Left hindlimb (tissue), 1 donor: ENCODE measurements at regions not wholly inside any gene's neighbourhood (a gene's known extent, or its start where the extent isn't known, plus 50 kb on each side); places are given as distances from the start of the nearest gene placed in this dataset.

Experiments used
- DNase-seq: peaks from one replicate; pipeline ENCODE4 v3.0.0-alpha.2; 2018

DNA sequence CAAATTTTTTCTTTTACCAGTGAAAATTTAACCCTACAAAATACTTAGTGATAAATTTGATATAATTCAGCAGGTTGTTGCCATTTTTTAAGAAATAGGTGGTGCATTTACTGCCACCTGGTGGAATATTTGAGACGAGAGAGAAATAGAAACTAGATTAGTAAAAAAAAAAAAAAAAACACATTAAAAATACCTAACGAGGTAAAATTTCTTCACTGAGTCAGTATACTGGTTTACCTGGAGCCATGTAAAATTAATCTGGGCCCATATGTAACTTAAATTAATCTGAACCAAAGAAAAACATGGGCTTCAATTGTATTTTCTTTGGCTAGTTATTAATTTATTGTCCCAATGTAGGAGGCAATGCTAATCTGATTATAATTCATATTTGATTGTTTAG, 520.8 kb downstream of the EPM2A start:
- no peak for DNase-seq

DNA sequence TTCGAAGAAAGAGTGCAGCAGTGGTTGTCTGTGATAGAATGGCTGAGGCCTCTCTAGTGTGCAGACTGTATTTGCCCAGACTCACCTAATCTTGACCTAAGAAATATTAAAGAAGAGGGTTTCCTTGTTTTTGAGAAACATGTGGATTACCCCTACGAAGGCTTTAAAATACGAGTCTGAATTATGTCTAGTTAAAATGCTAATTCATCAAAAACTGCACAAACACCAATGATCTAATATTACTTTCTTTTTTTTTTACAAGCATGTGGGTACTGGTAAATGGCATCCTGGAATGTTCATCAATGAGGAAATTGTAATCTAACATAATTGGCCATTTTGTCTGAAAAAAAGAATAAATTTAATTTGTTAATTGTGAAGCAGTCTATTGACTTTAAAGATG, 510.9 kb downstream of the EPM2A start:
- DNase-seq, result no peak

DNA sequence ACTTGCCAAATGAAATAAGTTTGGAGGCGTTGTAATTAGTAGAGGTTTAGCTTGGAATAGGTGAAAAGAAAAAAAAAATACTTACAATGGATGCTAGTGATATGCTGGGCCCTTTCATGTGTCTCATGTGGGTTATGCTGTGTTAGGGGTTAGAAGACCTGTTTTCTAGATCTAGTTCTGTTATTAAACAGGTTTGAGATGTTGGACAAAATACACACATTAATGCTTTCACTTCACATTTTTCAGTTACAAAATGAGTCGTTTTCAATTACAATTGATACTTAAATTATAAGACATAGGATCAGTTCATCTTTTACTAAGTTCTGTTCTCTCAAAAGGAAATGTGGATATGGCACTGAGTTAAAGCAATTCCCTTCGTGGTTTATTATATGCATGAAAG, 509.8 kb downstream of the EPM2A start:
- no peak for DNase-seq

DNA sequence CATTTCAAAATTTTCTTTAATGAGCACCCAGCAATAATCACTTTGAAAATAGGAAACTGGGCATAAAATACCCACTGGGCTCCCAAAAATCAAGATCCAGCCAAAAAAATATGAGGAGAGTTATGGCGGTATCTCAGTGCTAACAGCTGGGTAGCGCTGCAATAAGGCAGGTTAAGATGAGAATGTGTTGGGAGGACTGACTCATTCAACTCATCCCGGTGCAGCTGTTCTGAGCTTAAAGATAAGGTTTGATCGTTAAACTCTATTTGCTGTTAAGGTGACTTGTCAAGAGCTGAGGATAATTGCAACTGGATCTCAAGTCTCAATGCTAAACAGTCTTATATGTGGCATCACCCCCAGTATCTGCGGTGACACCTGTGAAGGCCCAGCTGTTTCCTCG, 507.7 kb downstream of the EPM2A start:
- DNase-seq, result no peak

DNA sequence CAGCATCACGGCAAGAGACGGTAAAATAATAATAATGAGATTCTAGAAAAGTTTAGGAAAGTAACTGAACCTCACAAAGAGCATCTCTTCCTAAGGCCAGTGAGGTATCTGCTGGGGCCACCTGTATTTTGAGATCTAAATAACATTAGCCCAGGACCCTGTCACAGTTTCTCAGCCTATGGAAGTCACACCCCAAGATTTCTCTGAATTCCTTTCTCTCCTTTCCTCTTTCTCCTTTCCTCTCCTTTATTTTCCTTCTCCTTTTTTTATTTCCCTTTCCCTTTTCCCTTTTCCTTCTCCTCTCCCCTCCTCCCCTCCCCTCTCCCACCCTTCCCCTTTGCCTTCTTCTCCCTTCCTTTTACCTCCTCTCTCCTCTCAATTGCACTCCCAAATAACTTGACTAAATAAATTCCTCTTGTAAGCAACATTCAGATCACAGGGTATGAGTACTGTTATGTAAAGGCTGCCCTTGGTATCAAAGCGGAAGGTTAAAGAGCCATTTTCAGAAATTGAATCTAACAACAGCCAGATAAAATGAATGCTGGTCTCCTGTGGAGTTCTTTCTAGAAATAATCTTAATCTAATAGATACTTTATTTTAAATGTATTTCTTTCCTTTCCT, 506.2 kb downstream of the EPM2A start:
- DNase-seq, result no peak

DNA sequence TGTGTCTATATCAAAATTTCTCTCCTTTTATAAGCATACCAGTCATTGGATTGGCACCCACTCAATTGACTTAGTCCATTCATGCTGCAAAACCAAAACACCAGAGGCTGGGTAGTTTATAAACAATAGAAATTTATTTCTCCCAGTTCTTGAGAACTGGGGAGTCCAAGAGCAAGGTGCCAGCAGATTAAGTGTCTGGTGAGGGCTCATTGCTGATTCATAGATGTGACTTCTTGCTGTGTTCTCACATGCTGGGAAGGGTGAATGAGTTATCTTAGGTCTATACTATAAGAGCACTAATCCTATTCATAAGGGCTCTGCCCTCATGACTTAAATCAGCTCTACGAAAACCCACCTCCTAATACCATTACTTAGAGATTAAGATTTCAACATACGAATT, 501.4 kb downstream of the EPM2A start:
- no peak for DNase-seq

DNA sequence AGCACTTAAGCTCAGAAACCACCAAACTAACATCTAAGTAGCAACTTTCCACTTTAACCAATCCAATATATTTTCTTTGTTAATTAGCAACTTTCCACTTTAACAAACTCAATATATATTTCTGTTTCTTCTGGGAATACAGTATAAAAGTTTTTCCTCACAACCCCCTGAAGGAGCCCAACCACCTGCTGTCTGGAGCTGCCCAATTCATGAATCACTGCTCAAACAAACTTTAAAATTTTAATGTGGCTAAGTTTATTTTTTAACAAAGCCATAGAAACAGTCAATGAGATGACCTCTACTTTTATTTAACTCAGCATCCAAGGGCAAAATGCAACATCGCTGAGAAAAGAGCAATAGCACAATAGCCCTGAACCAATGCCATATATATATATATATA, 500.1 kb downstream of the EPM2A start:
- no peak for DNase-seq

DNA sequence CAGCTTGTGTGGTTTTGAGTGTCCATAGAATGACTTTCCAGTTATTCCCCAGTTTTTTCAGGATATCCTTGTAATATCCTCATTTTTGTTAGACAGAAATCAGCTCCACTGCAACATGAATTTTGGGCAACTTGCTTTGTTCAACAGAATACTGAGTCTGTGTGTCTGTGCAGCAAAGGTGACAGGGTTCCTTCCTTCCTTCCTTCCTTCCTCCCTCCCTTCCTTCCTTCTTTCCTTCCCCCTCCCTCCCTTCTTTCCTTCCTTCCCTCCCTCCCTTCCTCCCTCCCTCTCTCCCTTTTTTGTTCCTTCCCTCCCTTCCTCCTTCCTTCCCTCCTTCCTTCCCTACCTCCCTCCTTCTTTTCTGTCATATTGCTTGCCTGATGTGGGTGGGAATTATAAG, 496.5 kb downstream of the EPM2A start:
- no peak for DNase-seq

DNA sequence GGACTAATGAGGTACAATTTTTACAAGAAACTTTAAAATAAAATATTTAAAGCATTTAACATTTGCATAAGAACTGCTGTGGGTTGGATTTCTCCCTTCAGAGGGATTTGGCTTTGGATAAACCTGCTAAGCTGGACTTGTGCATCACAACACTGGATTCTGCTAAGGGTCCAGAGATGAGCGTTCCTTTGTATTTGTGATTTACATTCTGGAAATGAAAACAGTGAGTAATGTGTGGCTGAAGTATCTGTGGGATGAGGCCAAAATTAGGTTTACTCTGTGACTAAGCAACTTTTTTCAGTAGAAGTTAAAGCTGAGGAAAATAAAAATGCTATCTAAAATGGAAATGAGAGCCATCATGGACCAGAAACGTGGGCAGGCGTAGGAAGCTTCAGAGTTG, 494.3 kb downstream of the EPM2A start:
- DNase-seq, result no peak

DNA sequence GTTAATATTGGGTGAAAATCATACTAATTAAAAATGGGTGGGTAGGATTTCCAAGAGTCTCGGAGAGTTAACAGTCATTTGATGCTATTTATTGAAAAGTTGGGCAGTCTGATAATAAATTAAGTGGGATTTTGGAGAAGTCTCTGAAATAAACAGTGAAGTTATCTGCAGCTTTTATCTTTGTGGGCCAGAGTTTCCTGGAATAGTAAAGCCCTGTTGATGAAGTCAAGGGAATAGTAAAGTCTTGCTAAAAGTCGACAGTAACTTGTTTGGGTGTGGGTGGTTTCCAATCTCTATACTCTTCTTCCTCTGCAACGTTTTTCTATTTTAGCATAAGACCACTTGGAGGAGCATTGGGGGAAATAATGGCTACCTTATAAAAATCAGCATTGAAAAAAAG, 493.6 kb downstream of the EPM2A start:
- no peak for DNase-seq

DNA sequence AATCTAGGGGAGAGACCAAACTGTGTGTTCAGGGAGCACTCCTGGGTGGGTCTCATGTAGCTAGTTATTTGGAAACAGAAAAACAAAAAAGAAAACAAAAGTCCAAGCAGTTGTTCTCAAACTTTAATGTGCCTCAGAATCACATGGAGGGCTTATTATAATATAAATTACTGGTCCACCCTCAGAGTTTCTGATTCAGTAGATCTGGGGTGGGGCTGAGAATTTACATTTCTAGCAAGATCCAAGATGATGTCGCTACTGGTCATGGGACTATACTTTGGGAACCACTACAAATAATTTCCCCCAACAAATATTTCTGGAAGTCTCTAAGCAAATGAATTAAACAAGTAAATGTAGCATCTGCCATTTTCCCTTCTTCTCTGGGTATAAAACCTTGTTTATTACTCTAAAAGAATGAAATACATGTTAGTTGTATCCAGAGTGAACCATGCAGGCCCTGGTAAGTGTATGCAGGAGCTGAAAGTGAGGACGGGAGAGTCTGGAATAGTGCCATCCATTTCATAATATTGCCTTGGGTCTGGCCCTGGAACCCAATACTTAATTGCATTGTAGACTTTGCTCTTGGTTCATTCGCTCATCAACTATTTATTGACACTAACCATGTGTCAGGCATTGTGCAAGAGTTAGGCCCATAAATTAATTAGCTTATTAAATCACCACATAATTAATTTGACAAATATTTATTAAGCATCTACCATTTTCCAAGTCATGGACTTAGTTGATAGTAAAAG, 490.8 kb downstream of the EPM2A start:
- DNase-seq, result no peak

DNA sequence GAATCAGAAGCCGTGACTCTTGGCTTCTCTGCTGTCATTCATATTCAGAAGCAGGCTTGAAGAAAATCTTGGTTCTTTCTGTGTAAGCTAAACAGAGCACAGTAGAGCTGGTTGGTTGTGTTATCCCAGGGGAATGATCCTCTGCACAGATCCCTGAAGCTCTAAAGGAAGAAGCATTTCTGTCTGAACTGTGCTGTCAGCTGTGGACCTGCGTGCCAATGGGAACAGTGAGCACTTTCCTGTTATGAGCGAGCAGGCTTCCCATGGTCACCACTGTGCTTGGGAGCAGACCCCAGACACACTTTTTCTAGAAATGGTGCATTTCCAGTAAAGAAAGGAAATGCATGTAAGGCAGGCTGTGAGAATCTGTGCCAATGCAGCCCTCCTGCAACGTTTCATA, 490.2 kb downstream of the EPM2A start:
- no peak for DNase-seq

DNA sequence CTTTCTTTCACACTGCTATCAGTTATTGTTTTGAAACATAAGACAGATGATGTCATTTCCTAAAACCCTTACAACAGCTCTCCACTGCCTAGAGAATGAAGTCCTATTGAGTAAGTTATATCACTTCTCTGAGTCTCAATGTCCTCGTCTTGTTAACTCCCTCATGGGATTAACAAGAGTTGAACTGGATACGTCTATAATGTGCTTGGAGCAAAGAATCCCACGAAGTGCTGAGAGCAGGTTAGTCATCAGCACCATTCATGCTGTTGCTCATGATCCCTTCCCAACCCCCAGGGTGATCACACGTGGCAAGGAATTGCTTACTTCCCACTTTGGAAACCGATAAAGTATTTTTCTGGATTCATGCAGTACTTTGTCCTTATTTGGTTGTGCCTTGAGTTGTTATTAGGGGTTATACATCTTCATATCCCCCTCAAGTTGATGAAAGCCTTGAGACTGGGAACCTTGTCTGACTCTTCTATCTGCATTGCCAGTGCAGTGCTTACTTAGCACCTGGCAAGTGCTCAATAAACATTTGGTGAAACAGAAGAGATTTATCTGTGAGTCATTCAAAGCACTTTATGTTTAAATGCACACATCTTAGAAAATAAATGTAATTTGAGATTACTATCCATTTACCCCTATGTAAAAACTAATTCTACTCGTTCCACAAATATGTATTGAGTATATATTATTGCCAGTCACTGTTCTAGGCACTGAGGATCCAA, 487.5 kb downstream of the EPM2A start:
- DNase-seq, result no peak

DNA sequence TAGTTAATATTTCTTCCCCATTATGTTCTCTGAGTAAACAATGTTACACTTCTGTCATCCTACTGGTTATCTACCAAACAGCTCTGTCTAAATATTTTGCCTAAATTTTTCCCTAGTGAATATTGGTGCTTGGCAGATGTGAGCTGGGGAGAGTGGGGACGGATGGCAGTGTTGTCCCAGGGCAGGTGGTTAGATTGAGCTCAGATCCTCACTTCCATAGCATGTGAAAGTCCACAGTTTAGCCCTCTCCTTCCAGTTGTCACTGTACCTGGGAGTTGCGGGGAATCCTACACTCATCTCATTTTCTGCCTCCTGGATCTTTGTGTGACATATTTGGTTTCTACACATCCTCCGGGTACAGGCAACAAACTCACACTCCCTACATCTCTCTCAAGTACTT, 484.9 kb downstream of the EPM2A start:
- no peak for DNase-seq

DNA sequence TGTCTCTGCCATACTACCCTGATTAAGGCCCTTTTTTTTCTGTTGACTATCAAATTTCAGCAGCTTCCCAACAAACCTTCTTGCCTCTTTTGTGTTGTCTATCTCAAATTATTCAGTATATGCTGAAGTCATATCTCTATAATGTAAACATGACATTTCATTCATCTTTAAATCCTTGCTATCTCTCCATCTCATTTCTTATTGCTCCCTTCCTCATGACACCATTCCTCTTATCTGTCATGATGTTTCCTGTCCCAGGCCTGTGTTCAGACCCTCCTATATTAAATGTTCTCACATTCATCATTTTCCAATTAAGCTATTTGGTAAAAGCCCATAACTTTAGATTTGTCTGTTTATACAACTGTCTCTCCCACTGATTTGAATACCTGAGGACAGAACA, 482.6 kb downstream of the EPM2A start:
- no peak for DNase-seq

DNA sequence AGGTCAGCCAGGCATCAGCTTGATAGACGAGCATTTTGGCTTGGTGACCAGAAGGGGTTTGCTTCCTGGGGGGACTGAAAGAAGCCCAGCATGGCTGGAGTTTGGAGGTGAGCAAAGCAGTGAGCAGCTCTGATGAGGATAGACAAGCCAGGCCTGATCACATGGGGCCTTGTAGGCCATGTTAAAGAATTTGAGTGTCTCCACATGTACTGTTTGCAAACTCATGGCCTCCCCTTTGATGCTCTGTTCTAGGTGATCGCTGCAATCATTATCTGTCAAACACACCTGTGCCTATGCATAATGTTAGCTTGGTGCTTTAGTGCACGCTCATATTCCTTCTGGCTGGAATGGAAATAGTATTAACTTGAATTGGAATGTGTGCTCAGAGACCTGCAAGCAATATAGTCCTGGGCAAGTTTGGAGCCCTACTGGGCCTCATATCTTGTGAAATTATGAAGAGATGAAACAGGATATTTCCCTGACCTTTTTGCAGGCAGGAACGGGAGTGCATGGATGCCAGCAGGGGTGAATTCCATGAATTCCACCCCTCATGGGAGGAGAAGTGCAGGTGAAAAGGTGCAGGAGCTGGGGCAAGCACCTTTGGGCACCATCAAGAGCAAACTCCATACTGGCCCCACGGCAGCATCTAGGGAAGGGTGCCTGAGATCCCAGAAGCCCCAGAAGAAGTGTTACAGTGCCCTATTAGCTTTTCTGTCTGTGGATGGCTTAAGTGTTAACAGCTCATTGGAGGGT, 480.5 kb downstream of the EPM2A start:
- no peak for DNase-seq

DNA sequence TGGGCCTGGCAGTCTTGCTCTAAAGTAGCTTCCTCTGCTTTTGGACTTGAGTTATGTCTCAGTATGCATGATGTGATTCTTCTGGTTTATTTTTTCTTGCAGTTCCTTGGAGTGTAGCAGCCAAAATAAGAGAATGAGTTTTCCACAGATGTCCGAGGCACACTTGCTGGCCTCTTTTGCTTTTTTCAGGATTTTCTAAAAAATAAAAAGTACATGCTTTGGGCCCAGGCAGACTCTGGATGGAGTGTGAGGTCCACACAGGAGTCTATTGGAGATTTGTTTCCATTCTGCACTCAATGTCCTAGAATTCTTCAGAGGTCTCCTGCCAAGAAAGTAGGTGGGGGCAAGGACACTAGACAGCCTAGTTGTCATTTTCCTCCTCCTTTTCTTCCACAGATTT, 477.6 kb downstream of the EPM2A start:
- DNase-seq, result no peak

DNA sequence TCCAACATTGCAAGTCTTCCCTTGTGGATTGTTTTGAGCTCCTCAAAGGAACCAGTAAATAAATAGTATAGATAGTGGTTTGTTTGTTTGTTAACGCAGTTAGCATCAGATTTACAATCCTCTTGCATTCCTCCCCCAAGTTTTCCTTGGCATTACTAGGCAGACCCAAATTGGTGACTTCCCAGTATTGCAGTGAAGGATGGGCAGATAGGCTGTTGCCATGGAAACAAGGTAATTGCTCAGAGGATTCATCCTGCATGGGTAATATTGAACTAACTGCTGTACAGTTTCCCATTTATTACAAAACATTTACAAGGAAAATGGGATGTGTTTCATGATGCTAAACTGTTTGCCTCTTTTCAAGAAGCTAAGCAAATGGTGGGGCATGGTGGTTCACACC, 477.2 kb downstream of the EPM2A start:
- no peak for DNase-seq

DNA sequence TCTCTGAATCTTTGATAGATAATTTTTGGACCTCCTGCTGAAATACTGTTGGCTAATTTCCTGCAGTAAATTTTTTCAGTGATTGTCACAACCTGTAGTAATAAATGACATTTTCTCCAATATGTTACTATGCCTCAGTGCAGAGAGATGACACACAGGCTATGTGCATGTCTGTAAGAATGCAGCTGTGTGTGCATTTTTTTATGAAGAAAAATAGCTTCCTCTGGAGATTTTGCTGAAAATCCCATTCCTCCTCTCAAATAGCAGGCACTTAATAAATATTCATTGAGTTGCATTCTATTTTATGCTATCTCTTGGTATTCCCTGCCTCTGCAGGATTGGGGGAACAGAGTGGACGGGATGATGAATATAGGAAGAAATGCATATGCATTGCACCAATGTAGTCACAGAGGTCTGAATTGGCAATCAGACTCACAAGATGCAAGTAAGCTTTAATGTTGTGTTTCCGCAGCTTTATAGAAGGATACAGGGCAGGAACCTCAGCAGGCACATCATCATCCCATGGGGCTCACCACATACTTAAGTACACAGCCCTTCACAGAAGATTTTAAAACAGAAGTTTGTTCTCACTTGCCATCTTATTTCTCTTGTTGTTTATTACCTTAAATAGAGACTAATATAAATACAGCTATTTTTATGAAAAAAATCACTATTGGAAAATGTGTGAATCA, 474.7 kb downstream of the EPM2A start:
- no peak for DNase-seq

DNA sequence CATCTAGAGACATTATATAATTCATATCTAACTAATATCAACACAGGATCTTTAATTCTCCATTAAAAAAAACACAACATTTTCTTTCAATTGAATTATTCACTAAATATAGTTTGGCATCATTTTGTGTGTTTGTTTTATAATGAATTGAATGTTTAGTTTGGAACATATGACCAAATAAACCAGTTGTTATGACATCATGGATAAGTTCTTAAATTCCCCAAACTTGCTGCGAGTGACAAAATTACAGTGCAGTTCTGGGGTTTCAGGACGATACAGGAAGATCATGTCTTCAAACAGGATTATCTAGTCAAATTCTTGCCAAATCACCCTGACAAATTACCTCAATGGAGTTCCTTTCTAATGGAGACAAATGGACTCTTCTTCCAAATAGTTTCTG, 473.6 kb downstream of the EPM2A start:
- DNase-seq, result no peak

DNA sequence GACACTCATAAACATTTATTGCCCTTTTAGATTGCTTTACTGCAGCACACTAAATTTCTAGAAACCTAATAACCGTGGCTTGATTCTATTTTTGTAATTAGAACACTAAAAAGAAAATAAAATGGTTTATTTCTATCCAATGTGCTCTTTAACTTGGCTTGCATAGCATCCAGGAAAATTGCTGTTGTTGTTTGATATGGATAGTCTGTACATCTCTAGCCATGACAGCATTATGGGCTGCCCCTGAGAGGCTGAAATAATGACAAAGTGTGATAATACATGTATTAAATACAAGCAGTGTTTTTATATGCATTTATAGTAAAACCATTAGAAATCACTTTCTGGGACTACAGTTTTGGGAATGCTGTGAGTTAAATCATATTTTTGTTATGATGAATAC, 472.5 kb downstream of the EPM2A start:
- no peak for DNase-seq

DNA sequence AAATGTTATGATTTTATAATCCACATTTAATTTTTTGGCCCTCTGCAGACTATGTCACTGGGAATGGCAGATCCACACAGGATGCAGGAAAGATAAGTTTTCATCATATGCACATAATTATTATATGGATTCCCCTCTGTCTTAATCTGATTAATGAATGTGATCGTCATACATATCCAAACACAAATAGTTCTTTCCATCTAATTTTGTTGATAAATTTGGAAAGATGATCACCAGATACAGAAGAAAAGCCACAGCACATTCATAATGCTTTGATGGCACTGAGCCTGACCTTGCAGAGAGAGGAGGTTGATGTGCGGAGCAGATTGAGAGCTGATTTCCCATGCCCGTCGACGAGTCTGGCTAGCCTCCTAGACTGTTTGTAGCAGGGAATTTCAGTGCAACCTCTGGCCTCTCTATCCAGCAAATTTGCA, 471.5 kb downstream of the EPM2A start:
- DNase-seq, result no peak
